GM21381 (cell line): ENCODE measurements at regions not wholly inside any gene's neighbourhood (a gene's known extent, or its start where the extent isn't known, plus 50 kb on each side); places are given as distances from the start of the nearest gene placed in this dataset.

Experiments used
- ATAC-seq: cut with Tn5 transposase; IDR thresholded peaks from one replicate; pipeline ENCODE4 v1.9.1; 2021; ENCODE audit warnings: mild to moderate bottlenecking, moderate library complexity; ENCODE audit not compliant: unreplicated experiment

GRCh38 chr4:129645461-129645860, 549.5 kb downstream of the C4orf33 start:
- no peak for ATAC-seq

- ATAC-seq, result no peak
Observed at GRCh38 chr4:129668092-129668491, 572.1 kb downstream of the C4orf33 start.

- no peak for ATAC-seq
Observed at GRCh38 chr4:129672941-129673340, 577.0 kb downstream of the C4orf33 start.

- no peak for ATAC-seq
Observed at GRCh38 chr4:129675036-129675435, 579.1 kb downstream of the C4orf33 start.

- ATAC-seq, result no peak
Observed at GRCh38 chr4:129676934-129677333, 581.0 kb downstream of the C4orf33 start.

- no peak for ATAC-seq
Observed at GRCh38 chr4:129682586-129682985, 586.6 kb downstream of the C4orf33 start.

GRCh38 chr4:129707949-129708348, 612.0 kb downstream of the C4orf33 start:
- no peak for ATAC-seq

- ATAC-seq, result no peak
Observed at GRCh38 chr4:129708784-129709183, 612.8 kb downstream of the C4orf33 start.

- ATAC-seq, result no peak
Observed at GRCh38 chr4:129738175-129738574, 642.2 kb downstream of the C4orf33 start.

GRCh38 chr4:129747756-129748155, 651.8 kb downstream of the C4orf33 start:
- no peak for ATAC-seq

GRCh38 chr4:129748991-129749390, 653.0 kb downstream of the C4orf33 start:
- ATAC-seq, result no peak

GRCh38 chr4:129751646-129752045, 655.7 kb downstream of the C4orf33 start:
- ATAC-seq, result no peak

GRCh38 chr4:129783596-129783995, 687.6 kb downstream of the C4orf33 start:
- ATAC-seq, result no peak

GRCh38 chr4:129788486-129788885, 692.5 kb downstream of the C4orf33 start:
- ATAC-seq, result no peak

- no peak for ATAC-seq
Observed at GRCh38 chr4:129804461-129804981, 708.6 kb downstream of the C4orf33 start.

GRCh38 chr4:129806986-129807385, 711.0 kb downstream of the C4orf33 start:
- ATAC-seq, result no peak

GRCh38 chr4:129808242-129808641, 712.3 kb downstream of the C4orf33 start:
- no peak for ATAC-seq

- no peak for ATAC-seq
Observed at GRCh38 chr4:129821073-129821472, 725.1 kb downstream of the C4orf33 start.

GRCh38 chr4:129821963-129822362, 726.0 kb downstream of the C4orf33 start:
- ATAC-seq, result no peak

- no peak for ATAC-seq
Observed at GRCh38 chr4:129822701-129823100, 726.7 kb downstream of the C4orf33 start.

- ATAC-seq, result no peak
Observed at GRCh38 chr4:129823105-129823504, 727.2 kb downstream of the C4orf33 start.

GRCh38 chr4:129829373-129829772, 733.4 kb downstream of the C4orf33 start:
- no peak for ATAC-seq

GRCh38 chr4:129839687-129840086, 743.7 kb downstream of the C4orf33 start:
- no peak for ATAC-seq
